ENCODE measurements at regions not wholly inside any gene's neighbourhood (a gene's known extent, or its start where the extent isn't known, plus 50 kb on each side); places are given as distances from the start of the nearest gene placed in this dataset.

- H3K4me2 ChIP-seq = no peak overlapping the region
- no peak overlapping the region for H2AFZ ChIP-seq (ENCODE audit: low read depth)
- TF ChIP-seq YY1 (IDR thresholded peaks at IDR 0.05; ENCODE audit: low read depth) (no peak), TEAD4 (IDR thresholded peaks at IDR 0.05; ENCODE audit: borderline replicate concordance, insufficient read depth) (no peak), RFX5 (IDR thresholded peaks at IDR 0.05; ENCODE audit: low read length) (no peak), TCF12 (IDR thresholded peaks at IDR 0.05) (no peak), SMC3 (IDR thresholded peaks at IDR 0.05; ENCODE audit: low read depth, low read length) (no peak), NRF1 (IDR thresholded peaks at IDR 0.05; ENCODE audit: low read depth, low read length) (no peak), FOXM1 (IDR thresholded peaks at IDR 0.05; ENCODE audit: low read depth) (no peak), REST (IDR thresholded peaks at IDR 0.05; ENCODE audit: low read depth, low read length) (no peak), CTCF (IDR thresholded peaks at IDR 0.05) (no peak), FOXJ3 (CRISPR knock-in tag; IDR thresholded peaks at IDR 0.05) (no peak), FOSL2 (IDR thresholded peaks at IDR 0.05; ENCODE audit: borderline replicate concordance, low read depth) (no peak), SIN3A (IDR thresholded peaks at IDR 0.05; ENCODE audit: borderline replicate concordance, low read depth, low read length) (no peak), GABPA (IDR thresholded peaks at IDR 0.05; ENCODE audit: low read depth) (no peak), GATA2 (CRISPR knock-in tag; IDR thresholded peaks at IDR 0.05) (no peak)
- no peaks in the 10 kb centered on the region for H3K36me3 ChIP-seq (replicated peaks in 1 of 2; ENCODE audit: control insufficient read depth in 1 of 2, insufficient read depth in 2 of 2, low read length in 1 of 2)
- no peaks in the 10 kb centered on the region for H3K79me2 ChIP-seq (ENCODE audit: insufficient read depth)
- no peaks in the 10 kb centered on the region for H4K20me1 ChIP-seq (ENCODE audit: insufficient read depth)
- no peak overlapping the region for H3K4me3 ChIP-seq (ENCODE audit: low read depth in 2 of 2, low read length in 1 of 2)
- no peaks in the 10 kb centered on the region for H3F3A ChIP-seq (replicated peaks; ENCODE audit: insufficient read depth)
- H3K27ac ChIP-seq (ENCODE audit: low read depth in 2 of 2, low read length in 1 of 2) = no peak overlapping the region
- WGBS (ENCODE audit: low lambda C conversion rate) = 27% methylated on average over 4 of the region's 4 CpGs
- peaks cover 0 to 19% of the 10 kb centered on the region in 2 experiments; a peak in 1 of 4 replicates for H3K4me1 ChIP-seq (ENCODE audit: control insufficient read depth in 1 of 2, insufficient read depth in 2 of 2, low read depth in 1 of 2, low read length in 1 of 2)
- H3K9ac ChIP-seq = no peak overlapping the region
- H3K9me2 ChIP-seq = no peaks in the 10 kb centered on the region
- ChIA-PET CTCF (no interaction called here), POLR2A (no interaction called here)
- no peaks in the 10 kb centered on the region for H3K27me3 ChIP-seq (ENCODE audit: insufficient read depth)
- no peak for DNase-seq
- no peaks in the 10 kb centered on the region for H3K9me3 ChIP-seq
These were observed 168.6 kb downstream of the MAF start for GRCh38 chr16:79431923-79432322.

Data from SK-N-SH (cell line).